Gastroesophageal sphincter (tissue), 3 donors: ENCODE measurements at regions not wholly inside any gene's neighbourhood (a gene's known extent, or its start where the extent isn't known, plus 50 kb on each side); places are given as distances from the start of the nearest gene placed in this dataset.

Experiments
- CTCF ChIP-seq, 4 experiments: fragments of 200-600 bp in 2 of 4; fragments of 450-650 bp in 2 of 4; sonication (generic) in 1 of 4; IDR thresholded peaks; one replicate each; pipeline ENCODE4 v1.5.1; 2017 to 2019; ENCODE audit warnings: antibody characterized with exemption in 4 of 4, mild to moderate bottlenecking in 2 of 4, moderate library complexity in 2 of 4
- EP300 ChIP-seq: sonication (generic); formaldehyde crosslinking; IDR thresholded peaks from one replicate; pipeline ENCODE4 v1.6.1; 2017; ENCODE audit warnings: antibody characterized with exemption, mild to moderate bottlenecking

- TF ChIP-seq EP300, result no peak
- no peak for TF ChIP-seq CTCF (IDR thresholded peaks at IDR 0.05)
These were observed 160.6 kb upstream of the HMGA2 start for GRCh38 chr12:65663648-65664047.
